Neural progenitor cell (in vitro differentiated cells): ENCODE measurements at regions not wholly inside any gene's neighbourhood (a gene's known extent, or its start where the extent isn't known, plus 50 kb on each side); places are given as distances from the start of the nearest gene placed in this dataset.

ENCODE experiments used
- DNase-seq: peaks from one replicate; pipeline ENCODE4 v3.0.0-alpha.2; 2016; ENCODE audit warnings: low spot score
- H2AFZ ChIP-seq: fragments of 200-600 bp; sonication (generic); replicated peaks from 2 replicates; pipeline ENCODE4 v1.6.1; 2016; ENCODE audit warnings: antibody characterized with exemption
- H3F3A ChIP-seq: fragments of 200-600 bp; sonication (generic); 2 replicates; pipeline ENCODE4 v1.6.1; 2016; ENCODE audit warnings: antibody characterized with exemption, low read depth
- H3K27ac ChIP-seq: fragments of 200-600 bp; sonication (generic); 2 replicates; pipeline ENCODE4 v1.5.1; 2016; ENCODE audit warnings: mild to moderate bottlenecking
- H3K27me3 ChIP-seq: fragments of 200-600 bp; sonication (generic); 2 replicates; pipeline ENCODE4 v1.6.1; 2016; ENCODE audit warnings: mild to moderate bottlenecking, moderate library complexity
- H3K36me3 ChIP-seq: fragments of 200-600 bp; sonication (generic); 2 replicates; pipeline ENCODE4 v1.5.1; 2016
- H3K4me1 ChIP-seq: fragments of 200-600 bp; sonication (generic); 2 replicates; pipeline ENCODE4 v1.6.1; 2016; ENCODE audit warnings: mixed run types
- H3K4me2 ChIP-seq: fragments of 200-600 bp; sonication (generic); 2 replicates; pipeline ENCODE4 v1.6.1; 2016
- H3K4me3 ChIP-seq: fragments of 200-600 bp; sonication (generic); 2 replicates; pipeline ENCODE4 v1.5.1; 2016
- H3K79me2 ChIP-seq: fragments of 200-600 bp; sonication (generic); 2 replicates; pipeline ENCODE4 v1.6.1; 2016; ENCODE audit warnings: low read depth
- H3K9ac ChIP-seq: fragments of 200-600 bp; sonication (generic); 2 replicates; pipeline ENCODE4 v1.6.1; 2016
- H3K9me3 ChIP-seq: fragments of 200-600 bp; sonication (generic); 2 replicates; pipeline ENCODE4 v1.5.1; 2016; ENCODE audit warnings: low read depth
- H4K20me1 ChIP-seq: fragments of 200-600 bp; sonication (generic); 2 replicates; pipeline ENCODE4 v1.6.1; 2016; ENCODE audit warnings: low read depth
- H3K27ac Mint-ChIP-seq: 3 replicates; pipeline ENCODE4 v1.8.0; 2021; ENCODE audit warnings: mixed read lengths
- H3K27me3 Mint-ChIP-seq: 2 replicates; pipeline ENCODE4 v1.8.0; 2022; ENCODE audit warnings: low read depth, mild to moderate bottlenecking, inconsistent platforms, moderate library complexity, mixed read lengths; ENCODE audit not compliant: insufficient read depth
- H3K36me3 Mint-ChIP-seq: 3 replicates; pipeline ENCODE4 v1.8.0; 2021; ENCODE audit warnings: mixed read lengths
- H3K4me1 Mint-ChIP-seq: 3 replicates; pipeline ENCODE4 v1.8.0; 2021; ENCODE audit warnings: mixed read lengths
- H3K4me3 Mint-ChIP-seq: 3 replicates; pipeline ENCODE4 v1.8.0; 2021; ENCODE audit warnings: mild to moderate bottlenecking, moderate library complexity, mixed read lengths
- H3K9me3 Mint-ChIP-seq: 3 replicates; pipeline ENCODE4 v1.8.0; 2020; ENCODE audit warnings: mixed read lengths
- EZH2 ChIP-seq: fragments of 200-600 bp; sonication (generic); IDR thresholded peaks from 2 replicates; pipeline ENCODE4 v1.6.1; 2017; ENCODE audit warnings: antibody characterized with exemption, mild to moderate bottlenecking, moderate library complexity
- EZH2phosphoT487 ChIP-seq: fragments of 200-600 bp; sonication (generic); IDR thresholded peaks from 2 replicates; pipeline ENCODE4 v1.6.1; 2017; ENCODE audit warnings: antibody characterized with exemption
- TF ChIP-seq, protein P1 (sequence below): fragments of 200-600 bp; sonication (generic); IDR thresholded peaks from 2 replicates; pipeline ENCODE4 v1.5.1; 2017; ENCODE audit warnings: antibody characterized with exemption, mild to moderate bottlenecking

DNA sequence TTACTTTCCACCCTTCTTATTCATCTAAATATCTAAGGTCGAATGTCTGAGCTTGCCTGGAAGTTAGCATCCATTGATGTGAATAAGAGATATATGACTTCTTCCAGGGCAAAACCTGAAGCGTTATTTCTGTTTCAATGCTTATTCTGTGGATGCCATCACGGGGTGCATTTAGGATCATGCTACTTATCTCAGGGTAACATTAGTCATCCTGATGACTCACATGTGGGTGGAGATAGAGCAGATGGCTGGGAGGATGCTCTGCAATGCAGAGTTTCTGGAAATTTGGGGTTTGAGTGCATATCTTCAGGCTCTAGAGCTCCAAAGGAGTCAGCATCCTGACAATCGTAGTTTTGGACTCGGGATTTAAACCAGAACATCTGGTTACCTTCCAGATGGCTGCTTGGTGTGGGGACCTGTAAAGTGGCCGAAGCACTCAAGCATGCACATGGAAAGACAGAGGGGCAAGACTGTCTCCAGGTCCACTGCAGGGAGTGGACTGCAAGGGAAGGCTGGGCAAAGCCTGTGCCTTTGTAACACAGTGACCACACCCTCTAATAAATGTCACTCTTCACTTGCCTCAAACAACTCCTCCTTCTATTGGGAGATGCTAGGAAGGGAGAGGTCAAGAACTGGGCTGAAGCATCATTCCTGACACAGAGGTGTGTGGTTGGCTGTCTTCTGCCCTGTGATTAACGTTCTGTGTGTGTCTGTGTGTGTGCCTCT lies 175.2 kb upstream of the SALL1 start:
- H3K4me1 ChIP-seq: peaks cover 6% of the 10 kb centered on the region

DNA sequence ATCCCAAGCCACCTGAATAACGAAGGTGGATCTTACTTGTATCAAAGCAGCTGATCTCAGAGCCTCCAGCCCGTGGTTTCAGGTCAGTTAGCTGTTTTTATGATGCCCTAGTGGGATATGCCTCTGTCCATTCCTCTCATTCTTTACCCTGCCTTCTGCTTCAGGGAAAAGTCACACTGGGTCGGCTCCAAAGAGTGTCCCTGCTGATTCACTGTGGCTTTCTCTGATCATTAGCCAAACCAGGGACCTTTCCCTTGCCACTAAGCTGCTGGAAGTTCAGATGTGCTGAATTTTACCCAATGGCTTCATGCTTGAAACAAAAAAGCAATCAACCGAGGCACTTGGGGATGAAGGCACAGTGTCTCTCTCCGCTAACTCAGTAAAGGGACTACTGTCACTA lies 170.2 kb upstream of the SALL1 start:
- Mint-ChIP-seq H3K4me1 (peaks cover 3% of the 10 kb centered on the region), H3K27ac (no peak overlapping the region)

More for the DNA sequence above, 175.2 kb upstream of the SALL1 start:
- Histone ChIP-seq H4K20me1 (no peaks in the 10 kb centered on the region), H3K36me3 (no peaks in the 10 kb centered on the region), H3K9ac (no peak overlapping the region), H3K79me2 (no peaks in the 10 kb centered on the region), H3K9me3 (no peaks in the 10 kb centered on the region), H3K4me2 (no peak overlapping the region), H3K4me3 (no peak overlapping the region), H2AFZ (no peak overlapping the region), H3K27me3 (no peaks in the 10 kb centered on the region), H3K27ac (no peak overlapping the region), H3F3A (no peaks in the 10 kb centered on the region)
- Mint-ChIP-seq H3K27ac (no peak overlapping the region), H3K36me3 (peaks cover 2% of the 10 kb centered on the region), H3K4me1 (peaks cover 11% of the 10 kb centered on the region), H3K27me3 (no peaks in the 10 kb centered on the region), H3K4me3 (no peak overlapping the region), H3K9me3 (peaks cover 10% of the 10 kb centered on the region)
- no peak for DNase-seq
- TF ChIP-seq, protein P1, sequence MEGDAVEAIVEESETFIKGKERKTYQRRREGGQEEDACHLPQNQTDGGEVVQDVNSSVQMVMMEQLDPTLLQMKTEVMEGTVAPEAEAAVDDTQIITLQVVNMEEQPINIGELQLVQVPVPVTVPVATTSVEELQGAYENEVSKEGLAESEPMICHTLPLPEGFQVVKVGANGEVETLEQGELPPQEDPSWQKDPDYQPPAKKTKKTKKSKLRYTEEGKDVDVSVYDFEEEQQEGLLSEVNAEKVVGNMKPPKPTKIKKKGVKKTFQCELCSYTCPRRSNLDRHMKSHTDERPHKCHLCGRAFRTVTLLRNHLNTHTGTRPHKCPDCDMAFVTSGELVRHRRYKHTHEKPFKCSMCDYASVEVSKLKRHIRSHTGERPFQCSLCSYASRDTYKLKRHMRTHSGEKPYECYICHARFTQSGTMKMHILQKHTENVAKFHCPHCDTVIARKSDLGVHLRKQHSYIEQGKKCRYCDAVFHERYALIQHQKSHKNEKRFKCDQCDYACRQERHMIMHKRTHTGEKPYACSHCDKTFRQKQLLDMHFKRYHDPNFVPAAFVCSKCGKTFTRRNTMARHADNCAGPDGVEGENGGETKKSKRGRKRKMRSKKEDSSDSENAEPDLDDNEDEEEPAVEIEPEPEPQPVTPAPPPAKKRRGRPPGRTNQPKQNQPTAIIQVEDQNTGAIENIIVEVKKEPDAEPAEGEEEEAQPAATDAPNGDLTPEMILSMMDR: no peak
- TF ChIP-seq EZH2phosphoT487 (no peak), EZH2 (no peak)

DNA sequence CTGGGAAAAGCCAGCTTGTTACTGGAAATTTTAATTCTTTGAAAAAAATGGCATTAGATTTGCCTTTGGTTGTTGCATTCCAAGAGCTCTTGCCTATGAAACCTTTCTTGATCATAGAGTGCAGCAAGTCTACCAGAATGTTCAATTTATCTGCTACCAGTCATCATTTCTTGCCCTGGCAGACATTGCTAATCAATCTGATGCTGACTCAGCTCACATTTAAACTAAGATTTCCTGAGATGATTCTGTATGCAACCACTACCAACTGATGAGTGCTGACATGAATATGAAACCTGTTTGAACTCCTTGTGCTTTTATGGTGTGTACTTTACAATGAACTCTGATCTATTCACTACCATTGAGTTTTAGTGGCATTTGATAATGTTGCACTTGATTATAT lies 166.5 kb upstream of the SALL1 start:
- Histone ChIP-seq H3K27me3 (no peaks in the 10 kb centered on the region), H3K4me2 (no peak overlapping the region), H3K9me3 (no peaks in the 10 kb centered on the region), H3K79me2 (no peaks in the 10 kb centered on the region), H2AFZ (no peak overlapping the region), H3F3A (no peaks in the 10 kb centered on the region), H3K27ac (no peak overlapping the region), H4K20me1 (no peaks in the 10 kb centered on the region), H3K4me3 (no peak overlapping the region), H3K4me1 (no peaks in the 10 kb centered on the region), H3K36me3 (no peaks in the 10 kb centered on the region), H3K9ac (no peak overlapping the region)
- H3K27me3 Mint-ChIP-seq: no peaks in the 10 kb centered on the region
- no peaks in the 10 kb centered on the region for H3K4me1 Mint-ChIP-seq
- no peaks in the 10 kb centered on the region for H3K36me3 Mint-ChIP-seq
- H3K4me3 Mint-ChIP-seq: no peak overlapping the region
- TF ChIP-seq, protein P1: no peak
- no peak for TF ChIP-seq EZH2
- TF ChIP-seq EZH2phosphoT487: no peak
- DNase-seq: no peak
- no peak overlapping the region for H3K27ac Mint-ChIP-seq
- no peaks in the 10 kb centered on the region for H3K9me3 Mint-ChIP-seq

More for the DNA sequence above, 170.2 kb upstream of the SALL1 start:
- Histone ChIP-seq H4K20me1 (no peaks in the 10 kb centered on the region), H3K4me2 (no peak overlapping the region), H3K79me2 (no peaks in the 10 kb centered on the region), H3K27me3 (no peaks in the 10 kb centered on the region), H3F3A (no peaks in the 10 kb centered on the region), H3K9me3 (no peaks in the 10 kb centered on the region), H3K36me3 (no peaks in the 10 kb centered on the region), H3K27ac (no peak overlapping the region), H3K4me1 (peaks cover 6% of the 10 kb centered on the region), H3K9ac (no peak overlapping the region), H2AFZ (no peak overlapping the region), H3K4me3 (no peak overlapping the region)
- no peak for TF ChIP-seq EZH2phosphoT487
- no peak for TF ChIP-seq EZH2
- TF ChIP-seq, protein P1: no peak
- Mint-ChIP-seq H3K4me3 (no peak overlapping the region), H3K36me3 (peaks cover 2% of the 10 kb centered on the region), H3K27me3 (no peaks in the 10 kb centered on the region), H3K9me3 (no peaks in the 10 kb centered on the region)
- no peak for DNase-seq
